HepG2 (cell line): ENCODE measurements at regions not wholly inside any gene's neighbourhood (a gene's known extent, or its start where the extent isn't known, plus 50 kb on each side); places are given as distances from the start of the nearest gene placed in this dataset.

Source experiments
- ELF1 ChIP-seq: sonication (generic); formaldehyde crosslinking; IDR thresholded peaks from 2 replicates; pipeline ENCODE4 v1.4.0; 2020; ENCODE audit warnings: missing genetic modification reagents
- FOXK1 ChIP-seq: sonication (generic); formaldehyde crosslinking; IDR thresholded peaks from 2 replicates; pipeline ENCODE4 v1.4.0; 2020; ENCODE audit warnings: low read depth, missing genetic modification reagents, borderline replicate concordance
- HNF4G ChIP-seq, 2 experiments: sonication (generic) in 1 of 2; formaldehyde crosslinking in 1 of 2; IDR thresholded peaks; 2 replicates each; pipeline versions ENCODE4 v1.4.0 to v1.6.1; 2011 to 2020; ENCODE audit warnings: borderline replicate concordance in 2 of 2, low read depth in 2 of 2, mild to moderate bottlenecking in 2 of 2, low read length in 1 of 2, missing genetic modification reagents in 1 of 2, moderate library complexity in 1 of 2
- JARID2 ChIP-seq: sonication (generic); formaldehyde crosslinking; IDR thresholded peaks from 2 replicates; pipeline ENCODE4 v1.8.1; 2023; ENCODE audit warnings: missing genetic modification reagents, inconsistent platforms; ENCODE audit not compliant: insufficient replicate concordance
- NFKBIZ ChIP-seq: IDR thresholded peaks from 2 replicates; pipeline ENCODE4 v1.6.1; 2018; ENCODE audit warnings: missing genetic modification reagents, missing compliant biosample characterization
- REPIN1 ChIP-seq: sonication (generic); formaldehyde crosslinking; IDR thresholded peaks from 2 replicates; pipeline ENCODE4 v1.8.0; 2022; ENCODE audit warnings: missing genetic modification reagents, low read depth, mild to moderate bottlenecking, borderline replicate concordance
- RFXAP ChIP-seq: sonication (generic); formaldehyde crosslinking; IDR thresholded peaks from 2 replicates; pipeline ENCODE4 v1.4.0; 2020; ENCODE audit warnings: missing genetic modification reagents, borderline replicate concordance
- SAP130 ChIP-seq: IDR thresholded peaks from 2 replicates; pipeline ENCODE4 v1.6.1; 2016; ENCODE audit warnings: low read depth
- THAP11 ChIP-seq: IDR thresholded peaks from 2 replicates; pipeline ENCODE4 v1.6.1; 2016; ENCODE audit warnings: missing biosample characterization, missing genetic modification reagents
- ZBED4 ChIP-seq: sonication (generic); formaldehyde crosslinking; IDR thresholded peaks from 2 replicates; pipeline ENCODE4 v1.4.0; 2020; ENCODE audit warnings: missing genetic modification reagents, borderline replicate concordance
- ZNF274 ChIP-seq: sonication (generic); formaldehyde crosslinking; IDR thresholded peaks from 2 replicates; pipeline ENCODE4 v1.5.1; 2020; ENCODE audit warnings: mild to moderate bottlenecking, missing genetic modification reagents
- ZNF556 ChIP-seq: sonication (generic); formaldehyde crosslinking; IDR thresholded peaks from 2 replicates; pipeline ENCODE4 v1.4.0; 2020; ENCODE audit warnings: mild to moderate bottlenecking, missing genetic modification reagents, borderline replicate concordance
- ZNF672 ChIP-seq: sonication (generic); formaldehyde crosslinking; IDR thresholded peaks from 2 replicates; pipeline ENCODE4 v1.8.1; 2022; ENCODE audit warnings: missing genetic modification reagents
- ZNF747 ChIP-seq: sonication (generic); formaldehyde crosslinking; IDR thresholded peaks from 2 replicates; pipeline ENCODE4 v1.8.1; 2023; ENCODE audit warnings: missing genetic modification reagents, mild to moderate bottlenecking, borderline replicate concordance
- ZNF75D ChIP-seq: sonication (generic); formaldehyde crosslinking; IDR thresholded peaks from 2 replicates; pipeline ENCODE4 v1.8.1; 2023; ENCODE audit warnings: missing genetic modification reagents, mild to moderate bottlenecking, borderline replicate concordance
- ZNF776 ChIP-seq: sonication (generic); formaldehyde crosslinking; IDR thresholded peaks from 2 replicates; pipeline ENCODE4 v1.4.0; 2020; ENCODE audit warnings: mild to moderate bottlenecking, missing genetic modification reagents
- TF ChIP-seq, protein P1 (sequence below): sonication (generic); formaldehyde crosslinking; IDR thresholded peaks from 2 replicates; pipeline ENCODE4 v1.4.0; 2020; ENCODE audit warnings: missing genetic modification reagents
- TF ChIP-seq, protein P2 (sequence below), 2 experiments: sonication (generic) in 1 of 2; formaldehyde crosslinking in 1 of 2; IDR thresholded peaks; 2 replicates each; pipeline versions ENCODE4 v1.5.1 to v1.6.1; 2011 to 2020; ENCODE audit warnings: borderline replicate concordance in 1 of 2, low read depth in 1 of 2, low read length in 1 of 2, mild to moderate bottlenecking in 1 of 2, missing genetic modification reagents in 1 of 2, moderate library complexity in 1 of 2
- TF ChIP-seq, protein P3 (sequence below): sonication (generic); formaldehyde crosslinking; IDR thresholded peaks from 2 replicates; pipeline ENCODE4 v1.8.0; 2023; ENCODE audit warnings: mild to moderate bottlenecking, missing genetic modification reagents

- TF ChIP-seq, protein P1, sequence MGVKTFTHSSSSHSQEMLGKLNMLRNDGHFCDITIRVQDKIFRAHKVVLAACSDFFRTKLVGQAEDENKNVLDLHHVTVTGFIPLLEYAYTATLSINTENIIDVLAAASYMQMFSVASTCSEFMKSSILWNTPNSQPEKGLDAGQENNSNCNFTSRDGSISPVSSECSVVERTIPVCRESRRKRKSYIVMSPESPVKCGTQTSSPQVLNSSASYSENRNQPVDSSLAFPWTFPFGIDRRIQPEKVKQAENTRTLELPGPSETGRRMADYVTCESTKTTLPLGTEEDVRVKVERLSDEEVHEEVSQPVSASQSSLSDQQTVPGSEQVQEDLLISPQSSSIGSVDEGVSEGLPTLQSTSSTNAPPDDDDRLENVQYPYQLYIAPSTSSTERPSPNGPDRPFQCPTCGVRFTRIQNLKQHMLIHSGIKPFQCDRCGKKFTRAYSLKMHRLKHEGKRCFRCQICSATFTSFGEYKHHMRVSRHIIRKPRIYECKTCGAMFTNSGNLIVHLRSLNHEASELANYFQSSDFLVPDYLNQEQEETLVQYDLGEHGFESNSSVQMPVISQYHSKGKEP (CRISPR knock-in tag) = no peak
- TF ChIP-seq ZNF776 = no peak
- no peak for TF ChIP-seq RFXAP (CRISPR knock-in tag)
- TF ChIP-seq, protein P2, sequence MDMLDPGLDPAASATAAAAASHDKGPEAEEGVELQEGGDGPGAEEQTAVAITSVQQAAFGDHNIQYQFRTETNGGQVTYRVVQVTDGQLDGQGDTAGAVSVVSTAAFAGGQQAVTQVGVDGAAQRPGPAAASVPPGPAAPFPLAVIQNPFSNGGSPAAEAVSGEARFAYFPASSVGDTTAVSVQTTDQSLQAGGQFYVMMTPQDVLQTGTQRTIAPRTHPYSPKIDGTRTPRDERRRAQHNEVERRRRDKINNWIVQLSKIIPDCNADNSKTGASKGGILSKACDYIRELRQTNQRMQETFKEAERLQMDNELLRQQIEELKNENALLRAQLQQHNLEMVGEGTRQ (IDR thresholded peaks at IDR 0.05; ENCODE audit: low read depth, low read length) = no peak
- TF ChIP-seq, protein P2 (CRISPR knock-in tag; IDR thresholded peaks at IDR 0.05; ENCODE audit: borderline replicate concordance) = no peak
- TF ChIP-seq ZNF75D (CRISPR knock-in tag) = no peak
- TF ChIP-seq SAP130 (CRISPR knock-in tag) = peak; percentile 40; the same call in 1 of the 2 replicates
- TF ChIP-seq HNF4G (IDR thresholded peaks at IDR 0.05; ENCODE audit: borderline replicate concordance, low read depth, low read length) = 0 out of 2 replicates have a peak, but pooled peaks have one; percentile 11
- no peak for TF ChIP-seq HNF4G (CRISPR knock-in tag; IDR thresholded peaks at IDR 0.05; ENCODE audit: borderline replicate concordance, low read depth)
- 0 out of 2 replicates have a peak, but pooled peaks have one; percentile 48 for TF ChIP-seq ZBED4 (CRISPR knock-in tag)
- no peak for TF ChIP-seq ZNF556 (CRISPR knock-in tag)
- no peak for TF ChIP-seq ZNF274 (CRISPR knock-in tag)
- no peak for TF ChIP-seq ZNF672 (CRISPR knock-in tag)
- TF ChIP-seq FOXK1 = 0 out of 2 replicates have a peak, but pooled peaks have one; percentile 25
- TF ChIP-seq ELF1 (CRISPR knock-in tag) = no peak
- TF ChIP-seq JARID2 (CRISPR knock-in tag) = no peak
- TF ChIP-seq, protein P3, sequence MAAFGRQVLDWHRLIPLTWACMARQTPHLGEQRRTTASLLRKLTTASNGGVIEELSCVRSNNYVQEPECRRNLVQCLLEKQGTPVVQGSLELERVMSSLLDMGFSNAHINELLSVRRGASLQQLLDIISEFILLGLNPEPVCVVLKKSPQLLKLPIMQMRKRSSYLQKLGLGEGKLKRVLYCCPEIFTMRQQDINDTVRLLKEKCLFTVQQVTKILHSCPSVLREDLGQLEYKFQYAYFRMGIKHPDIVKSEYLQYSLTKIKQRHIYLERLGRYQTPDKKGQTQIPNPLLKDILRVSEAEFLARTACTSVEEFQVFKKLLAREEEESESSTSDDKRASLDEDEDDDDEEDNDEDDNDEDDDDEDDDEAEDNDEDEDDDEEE (CRISPR knock-in tag) = no peak
- TF ChIP-seq ZNF747 (CRISPR knock-in tag) = no peak
- TF ChIP-seq THAP11 (CRISPR knock-in tag) = 0 out of 2 replicates have a peak, but pooled peaks have one; percentile 18
- TF ChIP-seq REPIN1 (CRISPR knock-in tag) = peak; percentile 28; the same call in 1 of the 2 replicates
- TF ChIP-seq NFKBIZ (CRISPR knock-in tag) = no peak
Measured at GRCh38 chr5:96336351-96336985, 96.6 kb downstream of the PCSK1 start (continued).
